GM21447 (cell line): ENCODE measurements at regions not wholly inside any gene's neighbourhood (a gene's known extent, or its start where the extent isn't known, plus 50 kb on each side); places are given as distances from the start of the nearest gene placed in this dataset.

Source experiments
- ATAC-seq: cut with Tn5 transposase; IDR thresholded peaks from one replicate; pipeline ENCODE4 v1.9.1; 2021; ENCODE audit not compliant: unreplicated experiment

GRCh38 chr6:137751768-137752560 is 115.1 kb upstream of the TNFAIP3 start:
- no peak for ATAC-seq

- ATAC-seq = peak; percentile 69
Measured at GRCh38 chr6:137754366-137754765, 112.7 kb upstream of the TNFAIP3 start.

- peak; percentile 26 for ATAC-seq
Measured at GRCh38 chr6:137754866-137755265, 112.2 kb upstream of the TNFAIP3 start.

GRCh38 chr6:137755284-137755683 is 111.8 kb upstream of the TNFAIP3 start:
- no peak for ATAC-seq

GRCh38 chr6:137756788-137757187 is 110.3 kb upstream of the TNFAIP3 start:
- no peak for ATAC-seq

- ATAC-seq = no peak
Measured at GRCh38 chr6:137758661-137759060, 108.4 kb upstream of the TNFAIP3 start.

GRCh38 chr6:137759624-137760023 is 107.4 kb upstream of the TNFAIP3 start:
- ATAC-seq = no peak

- no peak for ATAC-seq
Measured at GRCh38 chr6:137761072-137761471, 106.0 kb upstream of the TNFAIP3 start.

GRCh38 chr6:137761487-137761886 is 105.6 kb upstream of the TNFAIP3 start:
- ATAC-seq = no peak

GRCh38 chr6:137762168-137763090 is 104.6 kb upstream of the TNFAIP3 start:
- no peak for ATAC-seq

- no peak for ATAC-seq
Measured at GRCh38 chr6:137763436-137763835, 103.6 kb upstream of the TNFAIP3 start.

- ATAC-seq = no peak
Measured at GRCh38 chr6:137763886-137764285, 103.2 kb upstream of the TNFAIP3 start.

- ATAC-seq = no peak
Measured at GRCh38 chr6:137764464-137764863, 102.6 kb upstream of the TNFAIP3 start.

- ATAC-seq = no peak
Measured at GRCh38 chr6:137765059-137765458, 102.0 kb upstream of the TNFAIP3 start.

GRCh38 chr6:137766596-137767370 is 100.3 kb upstream of the TNFAIP3 start:
- no peak for ATAC-seq

- no peak for ATAC-seq
Measured at GRCh38 chr6:137767465-137767864, 99.6 kb upstream of the TNFAIP3 start.

- peak; percentile 80 for ATAC-seq
Measured at GRCh38 chr6:137767911-137768690, 99.0 kb upstream of the TNFAIP3 start.

GRCh38 chr6:137768935-137769334 is 98.1 kb upstream of the TNFAIP3 start:
- ATAC-seq = no peak

GRCh38 chr6:137769797-137770362 is 97.2 kb upstream of the TNFAIP3 start:
- ATAC-seq = no peak
